Esophagus muscularis mucosa (tissue), 3 donors: ENCODE measurements at regions not wholly inside any gene's neighbourhood (a gene's known extent, or its start where the extent isn't known, plus 50 kb on each side); places are given as distances from the start of the nearest gene placed in this dataset.

Experiments used
- CTCF ChIP-seq, 3 experiments: fragments of 200-600 bp in 2 of 3; fragments of 450-650 bp in 1 of 3; sonication (generic) in 2 of 3; IDR thresholded peaks; one replicate each; pipeline ENCODE4 v1.5.1; 2017 to 2019; ENCODE audit warnings: antibody characterized with exemption in 3 of 3, mild to moderate bottlenecking in 2 of 3, moderate library complexity in 1 of 3
- POLR2A ChIP-seq: fragments of 450-650 bp; IDR thresholded peaks from one replicate; pipeline ENCODE4 v1.6.1; 2017; ENCODE audit warnings: antibody characterized with exemption, moderate library complexity, mild to moderate bottlenecking, low read depth

GRCh38 chr3:26343647-26344046, 278.9 kb upstream of the LRRC3B start:
- TF ChIP-seq POLR2A (no peak), CTCF (IDR thresholded peaks at IDR 0.05) (no peak)
